Dermis microvascular lymphatic vessel endothelial cell (primary cell): ENCODE measurements at regions not wholly inside any gene's neighbourhood (a gene's known extent, or its start where the extent isn't known, plus 50 kb on each side); places are given as distances from the start of the nearest gene placed in this dataset.
"Not testable (repeated sequence)": the region's sequence is repeated elsewhere in the genome, so short reads cannot be mapped to it uniquely, and the experiment has no call there.

ENCODE experiments used
- DNase-seq, 2 donors: peaks; one replicate each; pipeline versions ENCODE4 v3.0.0 to v3.0.0-alpha.2; 2010; ENCODE audit warnings: low read depth in 2 of 2

DNA sequence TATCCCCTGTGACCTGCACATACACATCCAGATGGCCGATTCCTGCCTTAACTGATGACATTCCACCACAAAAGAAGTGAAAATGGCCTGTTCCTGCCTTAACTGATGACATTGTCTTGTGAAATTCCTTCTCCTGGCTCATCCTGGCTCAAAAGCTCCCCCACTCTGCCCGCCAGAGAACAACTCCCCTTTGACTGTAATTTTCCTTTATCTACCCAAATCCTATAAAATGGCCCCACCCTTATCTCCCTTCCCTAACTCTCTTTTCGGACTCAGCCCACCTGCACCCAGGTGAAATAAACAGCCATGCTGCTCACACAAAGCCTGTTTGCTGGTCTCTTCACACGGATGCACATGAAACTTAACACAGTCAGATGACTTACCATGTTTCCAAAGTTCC, 403.8 kb downstream of the TBC1D32 start:
- not testable (repeated sequence) for DNase-seq

DNA sequence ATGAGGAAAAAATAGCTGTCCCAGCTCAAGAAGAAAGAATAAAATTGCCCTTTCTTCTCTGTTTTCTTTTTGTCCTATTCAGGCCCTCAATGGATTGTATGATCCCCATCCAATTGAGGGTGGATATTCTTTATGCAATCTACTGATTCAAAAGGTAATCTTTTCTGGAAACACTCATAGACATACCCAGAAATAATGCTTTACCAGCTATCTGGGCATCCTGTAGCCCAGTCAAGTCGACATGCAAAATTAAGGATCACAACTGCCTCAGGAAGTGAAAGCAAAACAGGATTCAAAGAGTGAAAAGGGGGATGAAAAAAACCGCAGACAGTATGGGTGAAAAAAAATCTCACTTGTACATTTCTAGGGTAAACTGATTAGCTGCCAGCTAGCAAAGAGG, 410.1 kb downstream of the TBC1D32 start:
- no peak for DNase-seq

DNA sequence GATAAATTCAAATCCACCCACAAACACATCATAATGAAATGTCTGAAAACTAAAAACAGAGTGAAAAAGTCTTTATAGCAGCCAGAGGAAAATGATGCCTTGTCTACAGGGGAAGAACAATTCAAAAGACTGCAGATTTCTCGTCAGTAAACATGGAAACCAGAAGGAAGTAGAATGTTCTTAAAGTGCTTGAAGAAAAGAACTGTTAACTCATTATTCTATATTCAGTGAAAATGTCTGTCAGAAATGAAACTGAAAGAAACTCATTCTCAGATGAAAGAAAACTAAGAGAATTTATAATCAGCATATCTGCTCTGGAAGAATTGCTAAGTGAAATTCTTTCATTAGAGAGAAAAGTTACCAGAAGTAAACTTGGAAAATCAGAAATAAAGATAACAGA, 416.1 kb downstream of the TBC1D32 start:
- DNase-seq, result no peak

DNA sequence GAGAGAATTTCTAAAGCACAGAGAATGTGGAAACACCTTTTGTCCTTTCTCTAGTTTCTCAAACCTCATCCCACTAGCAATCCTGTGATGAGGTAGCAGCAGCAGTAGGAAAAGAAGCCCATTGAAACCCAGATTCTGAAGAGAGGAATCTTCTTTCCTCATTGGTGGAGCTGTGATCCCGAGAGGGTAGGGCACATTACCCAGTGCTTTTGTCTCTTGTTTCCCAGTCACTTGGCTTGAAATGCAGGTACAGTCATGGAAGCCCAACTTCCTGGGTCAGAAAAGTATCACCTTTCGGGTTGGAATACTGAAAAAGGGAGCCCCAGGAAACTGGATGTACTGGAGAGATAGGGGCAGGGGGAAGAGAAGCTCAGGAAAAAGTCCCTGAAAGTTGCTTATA, 417.4 kb downstream of the TBC1D32 start:
- no peak for DNase-seq

DNA sequence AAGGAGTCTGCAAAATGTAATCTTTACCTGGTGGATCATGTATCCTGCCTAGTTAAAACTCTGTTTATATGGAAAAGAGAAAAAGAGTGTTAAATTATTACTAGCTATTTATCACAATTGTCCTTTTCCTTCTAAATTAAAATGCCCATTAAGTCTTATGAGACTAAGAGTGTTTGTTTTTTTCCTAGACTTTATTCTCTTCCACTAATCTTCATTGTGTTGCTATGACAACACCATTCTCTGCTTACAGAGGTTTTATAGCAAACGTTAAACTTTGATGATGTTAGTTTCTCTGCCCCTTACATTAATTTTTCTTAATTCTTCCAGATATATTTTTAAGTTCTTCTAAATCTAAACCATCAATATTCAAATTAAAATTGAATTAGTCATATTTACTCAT, 420.8 kb downstream of the TBC1D32 start:
- no peak for DNase-seq

DNA sequence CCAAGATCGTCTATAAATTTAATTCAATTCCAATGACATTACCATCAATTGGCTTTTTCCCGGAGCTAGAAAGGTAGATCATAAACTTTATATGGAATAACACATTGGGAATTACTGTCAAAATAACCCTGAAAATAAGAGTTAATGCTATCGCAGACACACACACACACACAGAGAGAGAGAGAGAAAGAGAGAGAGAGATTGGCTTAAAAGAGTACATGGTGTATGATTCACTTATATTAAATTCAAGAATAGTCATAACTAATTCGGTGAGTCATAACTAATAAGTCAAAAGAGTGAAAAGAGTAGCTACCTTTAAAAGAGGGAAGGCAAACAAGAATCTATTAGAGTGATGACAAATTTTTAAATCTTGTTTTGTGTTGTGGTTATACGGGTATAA, 425.5 kb downstream of the TBC1D32 start:
- no peak for DNase-seq

DNA sequence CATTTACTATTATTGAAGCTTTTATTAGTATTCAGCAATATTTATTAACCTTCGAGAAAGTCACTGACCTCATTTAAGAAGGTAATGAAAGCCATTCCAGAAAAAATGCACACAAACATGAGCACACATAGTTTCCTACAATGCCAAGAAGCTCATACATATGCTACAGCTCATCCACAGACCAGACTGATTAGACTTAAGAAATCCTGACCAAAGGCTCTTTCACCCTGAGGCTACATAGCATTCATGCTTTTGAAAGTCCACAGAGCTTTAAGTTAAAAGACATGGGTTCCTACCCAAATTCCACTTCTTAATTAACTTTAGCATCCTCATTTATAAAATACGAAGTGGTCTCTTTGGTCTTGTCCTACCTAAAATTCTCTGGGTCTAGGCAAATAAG, 430.4 kb downstream of the TBC1D32 start:
- no peak for DNase-seq

DNA sequence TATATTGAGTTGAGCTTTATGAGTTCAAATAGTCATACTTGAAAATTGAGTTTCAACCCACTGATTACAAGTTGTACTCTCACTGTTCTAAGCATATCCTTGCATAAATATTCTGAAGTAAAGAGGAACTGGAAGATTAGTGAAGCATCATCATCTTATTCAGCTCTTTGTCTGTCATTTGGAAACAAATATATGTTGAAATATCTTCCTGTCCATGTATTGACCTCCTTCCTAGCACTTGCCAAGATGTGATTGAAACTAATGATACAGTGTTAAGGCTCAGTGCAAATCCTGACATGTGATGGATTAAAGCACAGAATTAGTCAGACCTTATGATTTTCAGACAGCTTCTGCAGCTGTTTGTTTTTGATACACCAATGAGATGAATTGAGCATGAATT, 434.3 kb downstream of the TBC1D32 start:
- no peak for DNase-seq

DNA sequence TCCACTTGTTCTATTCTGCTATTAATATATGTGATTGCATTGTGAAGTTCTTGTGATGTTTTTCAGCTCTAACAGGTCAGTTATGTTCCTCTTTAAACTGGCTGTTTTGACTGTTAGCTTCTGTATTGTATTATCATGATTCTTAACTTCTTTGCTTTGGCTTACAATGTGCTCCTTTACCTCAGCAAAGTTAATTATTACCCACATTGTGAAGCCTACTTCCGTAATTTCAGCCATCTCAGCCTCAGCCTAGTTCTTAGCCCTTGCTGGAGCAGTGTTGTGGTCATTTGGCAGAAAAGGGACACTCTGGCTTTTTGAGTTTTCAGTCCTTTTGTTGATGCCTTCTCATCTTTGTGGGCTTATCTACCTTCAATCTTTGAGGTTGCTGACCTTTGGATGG, 440.2 kb downstream of the TBC1D32 start:
- DNase-seq, result no peak

DNA sequence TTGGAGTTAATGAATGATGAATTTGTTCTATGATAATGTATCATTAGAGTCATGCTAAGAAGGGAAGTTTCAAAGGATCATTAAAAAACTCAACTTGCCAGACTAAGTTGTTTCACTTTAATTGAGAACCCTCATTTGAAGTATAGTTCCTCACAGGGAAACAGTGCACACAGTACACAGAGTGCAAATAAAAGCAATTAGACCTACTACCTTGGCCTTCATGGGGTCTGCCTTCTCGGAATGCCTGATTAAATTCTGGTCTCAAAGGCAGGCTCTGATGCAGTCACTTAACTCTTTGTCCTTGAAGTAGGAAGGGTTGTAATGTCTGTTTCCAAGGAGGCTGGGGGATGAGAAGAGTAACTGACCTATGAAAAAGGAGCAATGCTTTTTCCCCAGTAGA, 457.3 kb downstream of the TBC1D32 start:
- DNase-seq, result no peak

DNA sequence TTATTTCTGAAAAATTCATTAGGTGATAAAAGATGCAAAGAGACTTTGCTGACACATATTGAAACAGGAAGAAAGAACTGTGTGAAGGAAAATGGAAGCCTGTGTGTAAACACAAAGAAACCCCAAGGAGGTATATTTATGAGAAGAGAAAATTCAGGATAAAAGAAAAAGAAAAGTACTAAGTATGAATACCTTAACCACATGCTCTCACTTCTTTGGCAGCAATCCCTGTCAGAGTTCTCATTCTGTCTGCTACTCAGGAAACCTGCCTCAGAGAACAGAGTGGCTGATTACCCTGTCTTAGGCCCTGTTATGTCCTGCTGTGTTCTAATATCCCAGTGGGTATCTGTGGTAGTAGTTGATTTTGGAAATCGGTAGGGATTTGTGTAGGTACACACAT, 457.9 kb downstream of the TBC1D32 start:
- no peak for DNase-seq

DNA sequence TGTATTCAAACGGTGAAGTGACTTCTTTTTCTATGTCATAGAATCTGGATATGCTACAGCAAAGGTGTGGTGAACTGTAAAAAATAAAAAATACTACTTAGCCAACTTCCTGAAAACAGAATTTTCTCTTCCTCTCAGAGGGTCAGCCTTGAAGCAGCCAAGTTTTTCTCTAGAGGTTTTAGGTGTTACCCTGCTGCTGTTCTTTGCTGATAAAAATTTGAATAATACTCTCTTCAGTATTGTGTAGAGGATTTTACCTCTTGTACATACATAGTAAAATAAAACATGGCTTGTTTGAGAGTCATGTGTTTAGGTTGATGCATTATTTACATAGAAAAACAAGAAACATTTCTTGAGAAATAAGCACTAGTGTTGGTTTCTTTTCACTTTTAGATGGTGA, 458.4 kb downstream of the TBC1D32 start:
- no peak for DNase-seq

DNA sequence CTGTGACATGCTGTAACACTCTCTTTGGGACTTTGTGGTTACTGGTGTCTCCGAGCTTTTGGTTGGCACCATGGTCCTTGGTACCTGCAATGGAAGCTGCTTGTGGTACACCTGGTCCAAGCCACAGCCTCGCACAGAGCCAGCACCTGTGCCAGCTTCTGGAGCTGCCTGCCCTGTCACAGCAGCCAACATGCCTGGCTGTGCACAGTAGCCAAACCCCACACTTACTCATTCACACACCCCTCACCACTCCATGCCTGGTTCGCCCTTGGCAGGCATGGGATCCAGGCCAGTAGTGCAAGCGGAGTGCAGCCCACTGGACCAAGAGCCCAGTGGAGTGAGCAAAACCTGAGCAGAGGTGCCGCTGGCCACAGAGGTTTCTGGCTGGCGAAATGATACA, 459.9 kb downstream of the TBC1D32 start:
- no peak for DNase-seq

DNA sequence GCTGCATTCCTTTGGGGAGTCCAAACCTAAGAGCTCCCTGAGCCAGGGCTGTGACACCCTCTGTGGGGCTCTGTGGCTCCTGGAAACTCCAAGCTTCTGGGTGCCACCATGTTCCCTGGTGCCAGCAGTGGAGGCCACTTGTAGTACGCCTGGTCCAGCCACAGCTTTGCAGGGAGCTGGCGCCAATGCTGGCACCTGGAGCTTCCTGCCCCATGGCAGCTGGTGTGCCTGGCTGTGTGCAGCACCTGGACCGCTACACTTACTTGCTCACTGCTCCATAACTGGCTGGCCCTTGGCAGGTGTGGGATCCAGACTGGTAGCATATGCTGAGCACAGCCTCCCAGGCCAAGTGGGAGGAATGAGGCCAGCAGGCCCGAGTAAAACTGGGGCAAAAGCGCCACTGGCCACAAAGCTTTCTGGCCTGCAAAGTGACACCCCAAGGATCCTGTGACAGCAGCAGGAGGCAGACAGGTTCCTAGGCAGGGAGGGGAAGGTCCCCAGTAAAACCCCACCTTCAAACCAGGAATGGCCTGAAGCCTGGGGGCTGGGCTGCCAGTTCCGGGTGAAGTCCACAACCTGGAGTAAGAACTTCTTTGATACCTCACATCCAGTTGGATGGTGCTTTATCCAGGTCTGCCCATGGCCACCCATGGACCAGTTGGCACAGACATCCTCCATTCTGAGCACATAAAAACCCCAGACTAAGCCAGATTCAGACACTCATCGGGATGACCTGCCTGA, 461.0 kb downstream of the TBC1D32 start:
- no peak for DNase-seq

DNA sequence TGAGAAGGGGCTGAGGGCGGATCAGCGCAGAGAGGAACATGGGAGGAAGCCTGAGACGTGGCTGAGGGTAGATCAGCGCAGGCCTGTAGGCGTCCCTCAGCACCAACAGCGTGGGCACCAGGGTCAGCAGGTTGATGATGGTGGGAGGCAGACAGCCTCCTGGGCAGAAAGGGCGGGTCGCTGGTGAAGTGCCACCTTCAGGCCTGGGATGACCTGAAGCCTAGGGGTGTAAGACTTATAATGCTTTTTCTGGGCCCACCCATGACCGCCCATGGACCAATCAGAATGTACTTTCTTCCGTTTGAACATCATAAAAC, 462.1 kb downstream of the TBC1D32 start:
- DNase-seq, result no peak

DNA sequence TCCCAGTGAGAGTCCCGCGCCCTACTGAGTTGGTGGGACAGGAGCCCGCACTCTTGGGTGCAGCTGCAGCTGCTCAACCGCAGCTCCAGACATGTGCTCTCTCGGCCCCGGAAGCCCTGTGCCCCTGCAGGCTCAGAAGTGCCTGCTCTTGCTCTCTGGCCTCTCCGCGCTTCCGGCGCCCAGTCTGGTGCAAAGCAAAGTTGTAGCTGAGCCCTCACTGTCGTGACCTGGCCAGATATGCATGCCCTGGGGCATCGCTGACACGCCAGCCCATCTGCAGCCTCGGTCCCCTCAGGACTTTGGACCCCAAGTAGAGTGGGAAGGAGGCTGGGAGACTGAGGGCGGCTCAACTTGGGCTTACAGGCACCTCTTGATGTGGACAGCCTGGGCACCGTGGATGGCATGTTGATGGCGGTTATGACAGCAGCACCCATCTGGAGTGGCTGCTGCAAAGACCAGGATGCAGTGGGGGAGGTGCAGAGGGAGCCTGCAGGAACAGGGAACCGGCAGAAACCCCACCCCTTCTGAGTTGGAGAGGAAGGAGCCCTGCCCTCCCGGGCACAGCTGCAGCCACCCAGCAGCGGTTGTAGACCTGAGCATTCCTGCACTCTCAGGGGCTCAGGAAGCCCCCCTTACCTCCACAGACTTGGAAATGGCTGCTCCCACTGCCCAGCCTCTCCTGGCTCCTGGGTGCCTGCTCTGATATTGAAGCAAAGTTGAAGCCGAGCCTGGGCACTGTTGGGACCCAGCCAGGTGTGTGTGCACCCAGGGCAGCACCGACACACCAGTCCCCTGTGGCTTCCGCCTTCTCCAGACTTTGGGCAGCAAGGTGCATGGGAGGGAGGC, 462.6 kb downstream of the TBC1D32 start:
- DNase-seq, result no peak

DNA sequence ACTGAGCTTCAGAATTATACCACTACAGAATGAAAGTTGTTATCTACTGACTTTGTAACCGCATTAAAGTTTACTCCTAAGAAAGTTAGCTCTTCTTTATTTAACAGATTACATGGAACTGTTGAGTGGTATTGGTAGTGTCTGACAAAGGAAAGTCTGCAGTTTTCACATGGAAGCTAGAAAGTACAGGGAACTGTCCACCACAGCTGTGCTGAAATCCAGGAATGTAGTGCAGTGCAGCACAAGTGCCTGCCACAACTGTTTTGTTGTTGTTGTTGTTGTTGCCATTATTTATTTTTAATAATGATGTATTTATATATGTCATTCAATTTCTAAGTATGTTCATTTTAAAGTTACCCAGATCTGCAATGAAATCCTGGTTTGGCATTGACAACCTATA, 464.9 kb downstream of the TBC1D32 start:
- DNase-seq, result no peak

DNA sequence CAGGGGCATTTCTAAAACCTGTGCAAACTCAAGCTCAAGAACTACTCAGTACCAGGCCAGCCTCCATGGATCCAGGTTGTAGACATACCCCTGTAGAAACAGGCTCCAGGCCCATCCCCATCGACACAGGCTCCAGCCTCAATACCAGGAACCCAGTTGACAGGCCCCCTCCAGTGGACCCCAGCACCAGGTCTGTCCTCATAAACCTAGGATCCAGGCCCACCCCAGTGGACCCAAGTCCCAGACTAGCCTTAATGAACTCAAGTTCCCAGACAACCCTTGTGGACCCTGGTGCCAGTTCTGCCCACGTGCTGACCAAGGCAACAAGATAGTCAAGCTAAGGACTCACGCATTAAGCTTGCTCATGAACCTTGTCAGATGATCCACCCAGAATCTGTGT, 476.9 kb downstream of the TBC1D32 start:
- DNase-seq, result no peak

DNA sequence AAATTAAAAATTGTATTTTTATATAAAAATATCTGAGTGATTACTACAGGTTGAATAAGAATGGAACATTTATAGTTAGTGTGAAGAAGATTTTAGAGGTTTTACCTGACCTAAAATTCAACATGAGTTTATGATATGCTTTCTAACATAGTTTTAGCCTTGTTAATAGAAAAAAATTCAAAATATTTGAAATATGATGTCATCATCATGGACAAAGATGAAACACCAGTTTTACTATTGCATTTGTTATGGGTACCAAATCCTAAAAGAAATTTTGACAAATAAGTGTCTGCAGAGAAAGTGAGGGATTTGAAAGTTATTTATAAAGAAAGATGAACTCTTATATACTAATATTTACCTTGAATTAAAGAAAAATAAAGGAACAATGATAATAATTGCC, 479.7 kb downstream of the TBC1D32 start:
- DNase-seq, result no peak

DNA sequence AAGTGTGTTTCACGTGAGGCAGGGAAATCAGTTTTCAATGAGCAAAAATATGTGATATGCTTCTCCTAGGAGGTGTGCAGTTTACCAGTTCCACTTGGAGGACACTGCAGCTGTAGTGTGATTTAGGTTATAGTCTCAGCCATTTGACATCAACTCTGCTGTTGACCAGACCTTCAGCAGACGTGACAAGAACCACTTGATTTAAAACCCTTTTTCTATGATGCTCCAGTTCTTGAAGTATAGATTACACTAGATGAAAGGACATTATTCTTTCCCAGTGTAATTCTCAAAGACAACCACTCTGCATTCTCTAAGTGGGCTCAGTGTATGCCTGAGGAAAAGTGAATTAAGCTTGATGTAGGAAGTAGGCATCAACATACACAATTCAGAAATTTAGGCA, 480.8 kb downstream of the TBC1D32 start:
- no peak for DNase-seq

DNA sequence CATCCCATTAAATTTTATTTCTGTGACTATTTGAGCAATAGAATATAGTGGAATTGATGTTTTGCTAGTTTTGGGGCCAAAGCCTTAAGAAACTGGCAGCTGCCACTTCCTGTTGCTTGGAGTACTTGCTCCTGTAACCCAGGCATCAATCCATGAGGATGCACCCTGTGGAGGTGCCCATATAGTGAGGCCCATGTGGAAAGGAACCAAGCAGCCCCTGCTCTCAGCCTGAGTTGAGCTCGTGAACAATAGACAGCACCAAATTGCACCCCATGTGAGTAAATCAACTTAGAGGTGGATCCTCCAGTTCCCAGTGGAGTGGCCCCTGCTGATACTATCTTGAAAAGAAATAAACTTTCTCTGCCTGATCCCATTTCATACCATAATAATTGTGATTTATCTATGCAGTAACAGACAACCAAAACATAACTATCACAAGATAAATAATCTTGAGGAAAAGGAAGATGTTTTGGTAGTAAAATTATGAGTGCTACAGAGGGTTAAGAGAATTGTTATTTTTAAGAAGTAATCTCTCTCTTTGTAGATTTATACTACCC, 481.9 kb downstream of the TBC1D32 start:
- DNase-seq, result no peak

DNA sequence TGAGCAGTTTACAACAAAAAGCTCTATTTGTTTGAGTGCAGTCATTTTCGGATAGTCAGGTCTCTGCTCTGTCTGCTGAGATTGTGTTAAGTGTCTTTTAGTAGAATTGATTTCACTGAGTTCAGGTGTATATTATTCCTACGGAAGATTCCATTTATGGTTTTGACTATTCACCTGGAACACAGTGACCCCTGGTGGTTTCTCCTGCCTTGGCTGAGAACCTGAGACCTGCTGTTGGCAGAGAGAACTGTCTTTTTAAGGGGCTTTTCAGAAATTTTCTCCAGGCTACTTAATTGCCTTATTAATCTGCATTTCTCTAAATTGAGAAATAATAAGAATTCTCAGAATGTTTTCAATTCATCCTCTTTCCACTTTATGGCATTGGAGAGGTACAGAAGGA, 508.0 kb downstream of the TBC1D32 start:
- DNase-seq, result peak in 1 of 2 donors; percentile 6

DNA sequence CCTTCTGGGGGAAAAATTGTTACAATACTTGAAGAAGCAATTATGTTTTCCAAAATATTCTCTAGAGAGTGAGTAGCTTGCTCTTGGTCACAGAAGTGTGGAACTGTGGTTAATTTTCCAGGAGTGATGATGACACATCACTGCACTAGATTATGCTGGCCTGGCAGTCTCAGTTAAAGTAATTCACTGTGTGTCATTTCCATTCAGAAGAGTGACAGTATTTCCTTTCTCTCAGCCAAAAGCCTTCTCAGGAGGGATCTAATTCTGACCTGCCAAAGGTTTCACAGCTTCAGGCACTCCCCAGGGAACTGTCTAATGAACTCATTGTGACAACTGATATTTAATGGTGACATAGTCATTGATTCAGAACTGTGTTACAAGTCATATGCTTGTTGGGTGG, 517.5 kb downstream of the TBC1D32 start:
- DNase-seq, result no peak
